SK-N-SH treated with all-trans-retinoic acid at 6 μM for 48 hours (cell line): ENCODE measurements at regions not wholly inside any gene's neighbourhood (a gene's known extent, or its start where the extent isn't known, plus 50 kb on each side); places are given as distances from the start of the nearest gene placed in this dataset.
"Not testable (repeated sequence)": the region's sequence is repeated elsewhere in the genome, so short reads cannot be mapped to it uniquely, and the experiment has no call there.

Experiments used
- ATAC-seq: fragments of 200-7000 bp; cut with Tn5 transposase; 3 replicates; pipeline ENCODE4 v1.9.1; 2020; ENCODE audit warnings: mild to moderate bottlenecking, moderate library complexity
- ARNTL ChIP-seq: fragments of 450-650 bp; formaldehyde crosslinking; IDR thresholded peaks from 2 replicates; pipeline ENCODE4 v1.5.0; 2020; ENCODE audit warnings: low read depth, mild to moderate bottlenecking, moderate library complexity, borderline replicate concordance
- BACH2 ChIP-seq: fragments of 250-450 bp; sonication (Bioruptor Pico); IDR thresholded peaks from 2 replicates; pipeline ENCODE4 v1.9.0; 2021; ENCODE audit warnings: mild to moderate bottlenecking, borderline replicate concordance
- CREB5 ChIP-seq: fragments of 250-450 bp; sonication (Bioruptor Pico); IDR thresholded peaks from 2 replicates; pipeline ENCODE4 v1.5.1; 2020; ENCODE audit warnings: low read depth, mild to moderate bottlenecking, moderate library complexity
- CSDC2 ChIP-seq: fragments of 250-450 bp; sonication (Bioruptor Pico); IDR thresholded peaks from 2 replicates; pipeline ENCODE4 v1.5.0; 2020; ENCODE audit warnings: mild to moderate bottlenecking, moderate library complexity
- CSRNP3 ChIP-seq: fragments of 250-450 bp; sonication (Bioruptor Pico); IDR thresholded peaks from 2 replicates; pipeline ENCODE4 v1.5.1; 2021; ENCODE audit warnings: mild to moderate bottlenecking, moderate library complexity
- ESRRG ChIP-seq: fragments of 250-450 bp; sonication (Bioruptor Pico); IDR thresholded peaks from 2 replicates; pipeline ENCODE4 v1.6.1; 2021; ENCODE audit warnings: mild to moderate bottlenecking
- GLIS3 ChIP-seq: fragments of 250-450 bp; sonication (Bioruptor Pico); IDR thresholded peaks from 2 replicates; pipeline ENCODE4 v1.5.0; 2020; ENCODE audit warnings: mild to moderate bottlenecking, moderate library complexity
- ISL1 ChIP-seq: fragments of 250-450 bp; sonication (Bioruptor Pico); IDR thresholded peaks from 2 replicates; pipeline ENCODE4 v2.1.2; 2022; ENCODE audit warnings: mild to moderate bottlenecking, moderate library complexity
- OSR1 ChIP-seq: fragments of 250-450 bp; sonication (Bioruptor Pico); IDR thresholded peaks from 2 replicates; pipeline ENCODE4 v1.8.0; 2022; ENCODE audit warnings: moderate library complexity, mild to moderate bottlenecking, inconsistent platforms
- RARB ChIP-seq: fragments of 250-450 bp; sonication (Bioruptor Pico); IDR thresholded peaks from 2 replicates; pipeline ENCODE4 v1.8.0; 2021; ENCODE audit warnings: mild to moderate bottlenecking, moderate library complexity
- SNAI2 ChIP-seq: fragments of 250-450 bp; sonication (Bioruptor Pico); IDR thresholded peaks from 2 replicates; pipeline ENCODE4 v1.5.0; 2020; ENCODE audit warnings: mild to moderate bottlenecking, moderate library complexity
- TCF4 ChIP-seq: fragments of 250-450 bp; sonication (Bioruptor Pico); IDR thresholded peaks from 2 replicates; pipeline ENCODE4 v1.8.0; 2021; ENCODE audit warnings: mild to moderate bottlenecking, moderate library complexity, borderline replicate concordance
- TOX ChIP-seq: fragments of 250-450 bp; sonication (Bioruptor Pico); IDR thresholded peaks from 2 replicates; pipeline ENCODE4 v1.8.0; 2021; ENCODE audit warnings: mild to moderate bottlenecking, moderate library complexity, borderline replicate concordance
- ZC3H10 ChIP-seq: fragments of 250-450 bp; sonication (Bioruptor Pico); IDR thresholded peaks from 2 replicates; pipeline ENCODE4 v1.5.1; 2021; ENCODE audit warnings: mild to moderate bottlenecking, moderate library complexity
- ZFP30 ChIP-seq: fragments of 450-650 bp; formaldehyde crosslinking; IDR thresholded peaks from 2 replicates; pipeline ENCODE4 v1.5.0; 2022; ENCODE audit warnings: mild to moderate bottlenecking, moderate library complexity
- ZNF565 ChIP-seq: fragments of 450-650 bp; formaldehyde crosslinking; conservative IDR thresholded peaks from 2 replicates; pipeline ENCODE4 v1.5.0; 2020; ENCODE audit warnings: low read depth, mild to moderate bottlenecking, moderate library complexity
- ZNF70 ChIP-seq: fragments of 450-650 bp; formaldehyde crosslinking; IDR thresholded peaks from 2 replicates; pipeline ENCODE4 v1.5.0; 2020; ENCODE audit warnings: mild to moderate bottlenecking, moderate library complexity
- ZNF8 ChIP-seq: fragments of 450-650 bp; formaldehyde crosslinking; IDR thresholded peaks from 2 replicates; pipeline ENCODE4 v1.5.0; 2020; ENCODE audit warnings: mild to moderate bottlenecking, moderate library complexity
- TF ChIP-seq, protein P1 (sequence below): fragments of 250-450 bp; sonication (Bioruptor Pico); IDR thresholded peaks from 2 replicates; pipeline ENCODE4 v1.5.0; 2020; ENCODE audit warnings: mild to moderate bottlenecking, moderate library complexity
- TF ChIP-seq, protein P2 (sequence below): fragments of 250-450 bp; sonication (Bioruptor Pico); IDR thresholded peaks from 2 replicates; pipeline ENCODE4 v1.8.0; 2021; ENCODE audit warnings: low read depth, mild to moderate bottlenecking, moderate library complexity, borderline replicate concordance

- ATAC-seq: no peak
- TF ChIP-seq CREB5 (no peak), ZNF565 (no peak), CSDC2 (CRISPR knock-in tag) (no peak), SNAI2 (CRISPR knock-in tag) (no peak)
- TF ChIP-seq, protein P1, sequence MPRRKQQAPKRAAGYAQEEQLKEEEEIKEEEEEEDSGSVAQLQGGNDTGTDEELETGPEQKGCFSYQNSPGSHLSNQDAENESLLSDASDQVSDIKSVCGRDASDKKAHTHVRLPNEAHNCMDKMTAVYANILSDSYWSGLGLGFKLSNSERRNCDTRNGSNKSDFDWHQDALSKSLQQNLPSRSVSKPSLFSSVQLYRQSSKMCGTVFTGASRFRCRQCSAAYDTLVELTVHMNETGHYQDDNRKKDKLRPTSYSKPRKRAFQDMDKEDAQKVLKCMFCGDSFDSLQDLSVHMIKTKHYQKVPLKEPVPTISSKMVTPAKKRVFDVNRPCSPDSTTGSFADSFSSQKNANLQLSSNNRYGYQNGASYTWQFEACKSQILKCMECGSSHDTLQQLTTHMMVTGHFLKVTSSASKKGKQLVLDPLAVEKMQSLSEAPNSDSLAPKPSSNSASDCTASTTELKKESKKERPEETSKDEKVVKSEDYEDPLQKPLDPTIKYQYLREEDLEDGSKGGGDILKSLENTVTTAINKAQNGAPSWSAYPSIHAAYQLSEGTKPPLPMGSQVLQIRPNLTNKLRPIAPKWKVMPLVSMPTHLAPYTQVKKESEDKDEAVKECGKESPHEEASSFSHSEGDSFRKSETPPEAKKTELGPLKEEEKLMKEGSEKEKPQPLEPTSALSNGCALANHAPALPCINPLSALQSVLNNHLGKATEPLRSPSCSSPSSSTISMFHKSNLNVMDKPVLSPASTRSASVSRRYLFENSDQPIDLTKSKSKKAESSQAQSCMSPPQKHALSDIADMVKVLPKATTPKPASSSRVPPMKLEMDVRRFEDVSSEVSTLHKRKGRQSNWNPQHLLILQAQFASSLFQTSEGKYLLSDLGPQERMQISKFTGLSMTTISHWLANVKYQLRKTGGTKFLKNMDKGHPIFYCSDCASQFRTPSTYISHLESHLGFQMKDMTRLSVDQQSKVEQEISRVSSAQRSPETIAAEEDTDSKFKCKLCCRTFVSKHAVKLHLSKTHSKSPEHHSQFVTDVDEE (CRISPR knock-in tag): no peak
- TF ChIP-seq, protein P2, sequence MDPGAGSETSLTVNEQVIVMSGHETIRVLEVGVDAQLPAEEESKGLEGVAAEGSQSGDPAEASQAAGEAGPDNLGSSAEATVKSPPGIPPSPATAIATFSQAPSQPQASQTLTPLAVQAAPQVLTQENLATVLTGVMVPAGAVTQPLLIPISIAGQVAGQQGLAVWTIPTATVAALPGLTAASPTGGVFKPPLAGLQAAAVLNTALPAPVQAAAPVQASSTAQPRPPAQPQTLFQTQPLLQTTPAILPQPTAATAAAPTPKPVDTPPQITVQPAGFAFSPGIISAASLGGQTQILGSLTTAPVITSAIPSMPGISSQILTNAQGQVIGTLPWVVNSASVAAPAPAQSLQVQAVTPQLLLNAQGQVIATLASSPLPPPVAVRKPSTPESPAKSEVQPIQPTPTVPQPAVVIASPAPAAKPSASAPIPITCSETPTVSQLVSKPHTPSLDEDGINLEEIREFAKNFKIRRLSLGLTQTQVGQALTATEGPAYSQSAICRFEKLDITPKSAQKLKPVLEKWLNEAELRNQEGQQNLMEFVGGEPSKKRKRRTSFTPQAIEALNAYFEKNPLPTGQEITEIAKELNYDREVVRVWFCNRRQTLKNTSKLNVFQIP: no peak
- TF ChIP-seq, all 23 proteins: peak for 0
These were observed 146.2 kb upstream of the ZBTB20 start for GRCh38 chr3:115293321-115293720.

- TF ChIP-seq ESRRG (CRISPR knock-in tag) (no peak), ZC3H10 (no peak), ZNF565 (no peak), CSDC2 (CRISPR knock-in tag) (no peak), ZNF70 (CRISPR knock-in tag) (no peak), TCF4 (CRISPR knock-in tag) (no peak), RARB (CRISPR knock-in tag) (no peak), ZNF8 (CRISPR knock-in tag) (no peak), OSR1 (CRISPR knock-in tag) (no peak), TOX (CRISPR knock-in tag) (no peak), ZFP30 (no peak)
- no peak for ATAC-seq
These were observed 154.3 kb upstream of the ZBTB20 start for GRCh38 chr3:115301364-115301860.

DNA sequence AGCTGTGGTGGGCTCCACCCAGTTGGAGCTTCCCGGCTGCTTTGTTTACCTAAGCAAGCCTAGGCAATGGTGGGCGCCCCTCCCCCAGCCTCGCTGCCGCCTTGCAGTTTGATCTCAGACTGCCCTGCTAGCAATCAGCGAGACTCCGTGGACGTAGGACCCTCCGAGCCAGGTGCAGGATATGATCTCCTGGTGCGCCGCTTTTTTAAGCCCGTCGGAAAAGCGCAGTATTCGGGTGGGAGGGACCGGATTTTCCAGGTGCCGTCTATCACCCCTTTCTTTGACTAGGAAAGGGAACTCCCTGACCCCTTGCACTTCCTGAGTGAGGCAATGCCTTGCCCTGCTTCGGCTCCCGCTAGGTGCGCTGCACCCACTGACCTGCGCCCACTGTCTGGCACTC lies 170.9 kb upstream of the ZBTB20 start:
- ATAC-seq: not testable (repeated sequence)

DNA sequence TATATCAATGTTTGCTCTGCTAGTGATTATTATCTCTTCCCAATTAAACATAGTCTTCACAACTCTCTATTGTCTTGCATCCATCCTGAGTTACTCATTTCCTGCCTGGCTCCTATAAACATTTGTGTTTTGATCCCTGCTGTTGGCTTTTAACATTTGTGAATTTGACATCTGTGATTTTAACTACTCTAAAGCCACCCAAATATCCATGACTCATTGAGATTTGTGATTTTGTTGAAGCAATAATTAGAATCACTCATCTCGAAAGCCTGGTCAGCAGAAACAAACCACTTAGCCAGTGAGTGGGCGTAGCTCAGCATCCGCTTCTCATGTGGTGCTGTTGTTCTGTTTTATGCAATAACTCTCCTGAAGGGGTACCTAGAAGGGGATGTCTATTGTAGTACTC lies 174.3 kb upstream of the ZBTB20 start:
- no peak for TF ChIP-seq GLIS3 (CRISPR knock-in tag)
- TF ChIP-seq SNAI2 (CRISPR knock-in tag): no peak
- no peak for TF ChIP-seq TCF4 (CRISPR knock-in tag)
- TF ChIP-seq CSDC2 (CRISPR knock-in tag): no peak
- TF ChIP-seq ZNF8 (CRISPR knock-in tag): no peak
- TF ChIP-seq TOX (CRISPR knock-in tag): no peak
- no peak for TF ChIP-seq ZFP30
- ATAC-seq: no peak

DNA sequence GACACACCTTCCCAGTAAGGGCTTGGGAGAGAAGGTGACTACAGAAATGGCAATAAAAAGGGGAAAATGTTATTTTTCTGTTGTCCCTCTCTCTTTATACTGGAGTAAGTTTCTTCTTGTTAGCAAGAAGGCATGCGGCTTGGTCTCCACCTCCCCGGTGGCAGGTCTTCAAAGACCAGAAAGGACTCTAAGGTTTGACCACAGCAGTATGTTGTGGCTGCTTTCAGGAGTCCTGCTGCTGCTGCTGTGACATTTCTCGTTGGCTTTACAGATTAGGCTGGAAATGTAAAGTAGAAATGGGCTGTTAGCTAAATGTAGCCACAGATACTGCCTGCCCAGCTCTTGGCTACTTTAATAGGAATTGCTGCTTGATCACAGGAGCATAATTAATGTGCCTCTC lies 175.8 kb upstream of the ZBTB20 start:
- TF ChIP-seq ESRRG (CRISPR knock-in tag) (no peak), ARNTL (CRISPR knock-in tag) (no peak), ZNF565 (no peak), RARB (CRISPR knock-in tag) (no peak), OSR1 (CRISPR knock-in tag) (no peak), TOX (CRISPR knock-in tag) (no peak), BACH2 (CRISPR knock-in tag) (no peak), ISL1 (CRISPR knock-in tag) (no peak), CSRNP3 (CRISPR knock-in tag) (no peak), CREB5 (no peak)
- TF ChIP-seq, protein P1 (CRISPR knock-in tag): no peak
- TF ChIP-seq, protein P2: no peak
- no peak for ATAC-seq
